HL-60 (cell line): ENCODE measurements at regions not wholly inside any gene's neighbourhood (a gene's known extent, or its start where the extent isn't known, plus 50 kb on each side); places are given as distances from the start of the nearest gene placed in this dataset.

Experiments used
- GABPA ChIP-seq: IDR thresholded peaks from 2 replicates; pipeline ENCODE4 v1.6.1; 2012; ENCODE audit warnings: low read depth
- POLR2AphosphoS5 ChIP-seq: IDR thresholded peaks from 2 replicates; pipeline ENCODE4 v1.6.1; 2012; ENCODE audit warnings: low read depth
- TF ChIP-seq, protein P1 (sequence below): IDR thresholded peaks from one replicate; pipeline ENCODE4 v1.5.1; 2011; ENCODE audit warnings: low read length, control low read depth, inconsistent platforms; ENCODE audit not compliant: insufficient read depth
- TF ChIP-seq, protein P2 (sequence below): IDR thresholded peaks from 2 replicates; pipeline ENCODE4 v1.6.1; 2012; ENCODE audit warnings: low read depth; ENCODE audit not compliant: insufficient replicate concordance

DNA sequence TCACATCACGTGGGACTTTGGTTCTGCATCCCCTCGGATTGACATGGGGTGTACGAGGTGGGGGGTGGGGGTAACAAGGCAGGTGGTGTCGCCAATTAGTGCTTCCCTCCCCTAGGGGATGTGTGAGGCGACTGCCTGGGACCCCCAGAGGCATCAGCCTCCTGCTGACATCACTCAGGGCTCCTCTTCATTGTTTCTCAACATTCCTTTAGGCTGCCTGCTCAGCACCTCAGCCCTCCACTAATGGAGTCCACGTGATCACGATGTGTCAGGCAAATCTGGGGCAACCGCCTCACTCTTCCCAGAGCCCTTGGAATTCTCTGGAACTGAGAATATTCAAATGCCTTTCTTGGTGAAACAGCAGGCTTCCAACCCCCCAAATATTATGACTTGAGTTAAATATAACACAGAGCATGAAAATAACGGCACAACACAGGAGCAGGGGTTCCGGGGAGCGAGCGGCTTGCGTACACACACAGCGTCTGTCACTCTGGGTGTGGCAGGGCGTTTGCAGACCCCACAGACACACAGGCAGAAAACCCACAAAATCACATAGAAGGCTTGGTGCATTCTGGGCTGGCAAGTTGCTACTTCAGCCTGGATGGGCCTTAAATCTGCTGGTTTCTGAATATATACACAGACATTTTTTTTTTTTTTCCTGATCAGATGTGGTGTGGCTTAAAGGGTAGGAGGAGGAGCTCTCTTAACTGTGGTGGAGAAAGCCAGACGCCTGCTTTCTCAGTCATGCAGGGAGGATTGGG is 170.1 kb upstream of the CADM1 start:
- TF ChIP-seq POLR2AphosphoS5 (no peak), GABPA (no peak)
- TF ChIP-seq, protein P1, sequence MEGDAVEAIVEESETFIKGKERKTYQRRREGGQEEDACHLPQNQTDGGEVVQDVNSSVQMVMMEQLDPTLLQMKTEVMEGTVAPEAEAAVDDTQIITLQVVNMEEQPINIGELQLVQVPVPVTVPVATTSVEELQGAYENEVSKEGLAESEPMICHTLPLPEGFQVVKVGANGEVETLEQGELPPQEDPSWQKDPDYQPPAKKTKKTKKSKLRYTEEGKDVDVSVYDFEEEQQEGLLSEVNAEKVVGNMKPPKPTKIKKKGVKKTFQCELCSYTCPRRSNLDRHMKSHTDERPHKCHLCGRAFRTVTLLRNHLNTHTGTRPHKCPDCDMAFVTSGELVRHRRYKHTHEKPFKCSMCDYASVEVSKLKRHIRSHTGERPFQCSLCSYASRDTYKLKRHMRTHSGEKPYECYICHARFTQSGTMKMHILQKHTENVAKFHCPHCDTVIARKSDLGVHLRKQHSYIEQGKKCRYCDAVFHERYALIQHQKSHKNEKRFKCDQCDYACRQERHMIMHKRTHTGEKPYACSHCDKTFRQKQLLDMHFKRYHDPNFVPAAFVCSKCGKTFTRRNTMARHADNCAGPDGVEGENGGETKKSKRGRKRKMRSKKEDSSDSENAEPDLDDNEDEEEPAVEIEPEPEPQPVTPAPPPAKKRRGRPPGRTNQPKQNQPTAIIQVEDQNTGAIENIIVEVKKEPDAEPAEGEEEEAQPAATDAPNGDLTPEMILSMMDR: no peak
- TF ChIP-seq, protein P2, sequence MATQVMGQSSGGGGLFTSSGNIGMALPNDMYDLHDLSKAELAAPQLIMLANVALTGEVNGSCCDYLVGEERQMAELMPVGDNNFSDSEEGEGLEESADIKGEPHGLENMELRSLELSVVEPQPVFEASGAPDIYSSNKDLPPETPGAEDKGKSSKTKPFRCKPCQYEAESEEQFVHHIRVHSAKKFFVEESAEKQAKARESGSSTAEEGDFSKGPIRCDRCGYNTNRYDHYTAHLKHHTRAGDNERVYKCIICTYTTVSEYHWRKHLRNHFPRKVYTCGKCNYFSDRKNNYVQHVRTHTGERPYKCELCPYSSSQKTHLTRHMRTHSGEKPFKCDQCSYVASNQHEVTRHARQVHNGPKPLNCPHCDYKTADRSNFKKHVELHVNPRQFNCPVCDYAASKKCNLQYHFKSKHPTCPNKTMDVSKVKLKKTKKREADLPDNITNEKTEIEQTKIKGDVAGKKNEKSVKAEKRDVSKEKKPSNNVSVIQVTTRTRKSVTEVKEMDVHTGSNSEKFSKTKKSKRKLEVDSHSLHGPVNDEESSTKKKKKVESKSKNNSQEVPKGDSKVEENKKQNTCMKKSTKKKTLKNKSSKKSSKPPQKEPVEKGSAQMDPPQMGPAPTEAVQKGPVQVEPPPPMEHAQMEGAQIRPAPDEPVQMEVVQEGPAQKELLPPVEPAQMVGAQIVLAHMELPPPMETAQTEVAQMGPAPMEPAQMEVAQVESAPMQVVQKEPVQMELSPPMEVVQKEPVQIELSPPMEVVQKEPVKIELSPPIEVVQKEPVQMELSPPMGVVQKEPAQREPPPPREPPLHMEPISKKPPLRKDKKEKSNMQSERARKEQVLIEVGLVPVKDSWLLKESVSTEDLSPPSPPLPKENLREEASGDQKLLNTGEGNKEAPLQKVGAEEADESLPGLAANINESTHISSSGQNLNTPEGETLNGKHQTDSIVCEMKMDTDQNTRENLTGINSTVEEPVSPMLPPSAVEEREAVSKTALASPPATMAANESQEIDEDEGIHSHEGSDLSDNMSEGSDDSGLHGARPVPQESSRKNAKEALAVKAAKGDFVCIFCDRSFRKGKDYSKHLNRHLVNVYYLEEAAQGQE: no peak
